ENCODE measurements at regions not wholly inside any gene's neighbourhood (a gene's known extent, or its start where the extent isn't known, plus 50 kb on each side); places are given as distances from the start of the nearest gene placed in this dataset.

DNA sequence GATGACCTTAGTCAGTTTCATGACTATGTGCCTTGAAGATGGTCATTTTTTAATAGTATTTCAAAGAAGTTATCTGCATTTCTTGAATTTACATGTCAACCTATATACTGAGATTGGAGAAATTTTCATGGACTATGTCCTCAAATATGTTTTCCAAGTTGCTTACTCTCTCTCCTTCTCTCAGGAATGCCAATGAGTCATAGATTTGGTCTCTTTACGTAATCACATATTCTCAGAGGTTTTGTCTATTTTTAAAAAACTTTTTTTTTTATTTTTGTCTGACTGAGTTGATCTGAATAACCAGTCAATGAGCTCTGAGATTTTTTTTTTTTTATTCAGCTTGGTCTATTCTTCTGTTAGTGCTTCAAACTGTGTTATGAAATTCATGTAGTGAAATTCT lies 374.7 kb upstream of the GRIN3A start:
- Histone ChIP-seq H3K4me3 (ENCODE audit: low read depth, low read length) (no peak overlapping the region), H3K27me3 (ENCODE audit: control insufficient read depth, insufficient read depth, low read length) (no peaks in the 10 kb centered on the region), H3K36me3 (ENCODE audit: control insufficient read depth, insufficient read depth, low read length) (no peaks in the 10 kb centered on the region)
- FAIRE-seq = no peak
- no peak for DNase-seq (ENCODE audit: low read depth)
- TF ChIP-seq, protein P1, sequence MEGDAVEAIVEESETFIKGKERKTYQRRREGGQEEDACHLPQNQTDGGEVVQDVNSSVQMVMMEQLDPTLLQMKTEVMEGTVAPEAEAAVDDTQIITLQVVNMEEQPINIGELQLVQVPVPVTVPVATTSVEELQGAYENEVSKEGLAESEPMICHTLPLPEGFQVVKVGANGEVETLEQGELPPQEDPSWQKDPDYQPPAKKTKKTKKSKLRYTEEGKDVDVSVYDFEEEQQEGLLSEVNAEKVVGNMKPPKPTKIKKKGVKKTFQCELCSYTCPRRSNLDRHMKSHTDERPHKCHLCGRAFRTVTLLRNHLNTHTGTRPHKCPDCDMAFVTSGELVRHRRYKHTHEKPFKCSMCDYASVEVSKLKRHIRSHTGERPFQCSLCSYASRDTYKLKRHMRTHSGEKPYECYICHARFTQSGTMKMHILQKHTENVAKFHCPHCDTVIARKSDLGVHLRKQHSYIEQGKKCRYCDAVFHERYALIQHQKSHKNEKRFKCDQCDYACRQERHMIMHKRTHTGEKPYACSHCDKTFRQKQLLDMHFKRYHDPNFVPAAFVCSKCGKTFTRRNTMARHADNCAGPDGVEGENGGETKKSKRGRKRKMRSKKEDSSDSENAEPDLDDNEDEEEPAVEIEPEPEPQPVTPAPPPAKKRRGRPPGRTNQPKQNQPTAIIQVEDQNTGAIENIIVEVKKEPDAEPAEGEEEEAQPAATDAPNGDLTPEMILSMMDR (IDR thresholded peaks at IDR 0.05; ENCODE audit: insufficient read depth, low read length, severe bottlenecking) = no peak

DNA sequence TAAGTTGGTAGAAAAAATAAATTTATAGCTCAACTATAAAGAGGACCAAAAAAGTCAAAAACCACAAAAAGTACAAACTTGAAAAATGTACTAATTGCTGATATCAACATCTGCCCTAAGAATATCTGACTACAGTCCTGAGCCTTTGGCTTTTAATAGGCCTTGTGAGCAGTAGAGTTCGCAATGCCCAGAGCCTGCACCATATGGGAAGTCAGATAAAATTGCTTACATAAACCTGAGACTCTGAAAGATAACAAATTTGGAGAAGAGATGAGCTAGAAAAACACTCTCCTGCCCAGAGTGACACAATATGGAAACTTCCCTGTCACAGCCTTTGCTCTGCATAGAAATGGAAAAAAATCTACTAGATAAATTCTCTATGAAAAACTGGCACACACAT lies 368.0 kb upstream of the GRIN3A start:
- H3K4me3 ChIP-seq (ENCODE audit: low read depth, low read length) = no peak overlapping the region
- H3K36me3 ChIP-seq (ENCODE audit: control insufficient read depth, insufficient read depth, low read length) = no peaks in the 10 kb centered on the region
- DNase-seq (ENCODE audit: low read depth) (no peak), FAIRE-seq (no peak)
- H3K27me3 ChIP-seq (ENCODE audit: control insufficient read depth, insufficient read depth, low read length) = no peaks in the 10 kb centered on the region
- TF ChIP-seq, protein P1 (IDR thresholded peaks at IDR 0.05; ENCODE audit: insufficient read depth, low read length, severe bottlenecking) = no peak

DNA sequence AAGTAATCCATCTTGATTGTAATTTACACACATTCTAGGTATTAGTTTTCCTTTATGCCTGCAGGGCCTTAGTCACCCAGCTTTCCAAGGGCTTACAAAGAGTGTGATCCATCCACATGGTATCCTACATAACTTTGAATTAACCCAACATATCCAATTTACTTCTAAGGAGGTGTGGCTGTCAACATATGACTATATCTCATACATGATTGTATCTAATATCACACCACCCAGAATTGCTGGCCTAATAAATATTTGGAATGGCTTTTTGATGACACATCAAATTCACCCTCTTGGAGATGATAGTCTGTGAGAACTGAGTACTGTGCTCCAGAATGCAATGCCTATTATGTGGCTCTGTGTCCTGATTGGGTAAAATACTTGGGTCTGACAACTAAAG lies 363.3 kb upstream of the GRIN3A start:
- no peak overlapping the region for H3K4me3 ChIP-seq (ENCODE audit: low read depth, low read length)
- DNase-seq (ENCODE audit: low read depth) (peak; percentile 65), FAIRE-seq (no peak)
- no peaks in the 10 kb centered on the region for H3K27me3 ChIP-seq (ENCODE audit: control insufficient read depth, insufficient read depth, low read length)
- TF ChIP-seq, protein P1 (IDR thresholded peaks at IDR 0.05; ENCODE audit: insufficient read depth, low read length, severe bottlenecking) = no peak
- no peaks in the 10 kb centered on the region for H3K36me3 ChIP-seq (ENCODE audit: control insufficient read depth, insufficient read depth, low read length)

DNA sequence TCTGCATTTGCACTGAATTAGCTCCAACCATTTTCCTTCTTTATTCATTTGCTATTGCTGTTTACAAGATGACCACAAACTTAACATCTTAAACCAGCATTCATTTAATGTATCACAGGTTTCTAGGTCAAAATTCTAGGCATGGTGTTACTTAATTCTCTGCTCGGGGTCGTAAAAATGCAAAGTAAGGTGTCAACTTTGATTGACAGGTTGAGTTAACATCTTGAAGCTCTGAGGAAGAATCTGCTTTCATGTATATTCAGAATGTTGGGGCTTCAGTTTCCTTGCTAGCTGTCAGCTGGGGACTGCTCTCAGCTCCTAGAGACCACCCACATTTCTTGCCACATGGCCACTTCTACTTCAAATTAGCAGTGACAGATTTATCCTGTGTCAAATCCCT lies 348.7 kb upstream of the GRIN3A start:
- TF ChIP-seq, protein P1 (IDR thresholded peaks at IDR 0.05; ENCODE audit: insufficient read depth, low read length, severe bottlenecking) = no peak
- no peaks in the 10 kb centered on the region for H3K27me3 ChIP-seq (ENCODE audit: control insufficient read depth, insufficient read depth, low read length)
- FAIRE-seq = no peak

DNA sequence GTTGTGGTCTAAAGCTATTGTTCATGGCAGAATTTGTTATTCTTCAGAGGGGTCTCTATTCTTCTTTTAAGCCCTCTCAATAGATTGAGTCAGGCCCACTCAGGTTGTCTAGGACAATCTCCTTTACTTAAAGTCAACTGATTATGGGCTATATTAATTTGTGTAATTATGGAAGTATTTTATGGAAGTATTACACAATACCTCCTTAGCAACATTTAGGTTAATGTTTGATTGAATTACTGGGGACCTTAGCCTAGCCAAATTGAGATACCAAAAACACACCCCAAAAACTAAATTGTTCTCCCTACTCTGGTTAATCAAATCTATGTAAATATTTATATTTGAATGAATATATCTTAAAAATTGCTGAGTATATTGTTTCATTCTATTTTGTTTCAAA lies 347.1 kb upstream of the GRIN3A start:
- no peak for FAIRE-seq
- Histone ChIP-seq H3K27me3 (ENCODE audit: control insufficient read depth, insufficient read depth, low read length) (no peaks in the 10 kb centered on the region), H3K36me3 (ENCODE audit: control insufficient read depth, insufficient read depth, low read length) (no peaks in the 10 kb centered on the region), H3K4me3 (ENCODE audit: low read depth, low read length) (no peak overlapping the region)
- TF ChIP-seq, protein P1 (IDR thresholded peaks at IDR 0.05; ENCODE audit: insufficient read depth, low read length, severe bottlenecking) = no peak
- no peak for DNase-seq (ENCODE audit: low read depth)

More for the DNA sequence above, 348.7 kb upstream of the GRIN3A start:
- Histone ChIP-seq H3K4me3 (ENCODE audit: low read depth, low read length) (no peak overlapping the region), H3K36me3 (ENCODE audit: control insufficient read depth, insufficient read depth, low read length) (no peaks in the 10 kb centered on the region)
- no peak for DNase-seq (ENCODE audit: low read depth)

DNA sequence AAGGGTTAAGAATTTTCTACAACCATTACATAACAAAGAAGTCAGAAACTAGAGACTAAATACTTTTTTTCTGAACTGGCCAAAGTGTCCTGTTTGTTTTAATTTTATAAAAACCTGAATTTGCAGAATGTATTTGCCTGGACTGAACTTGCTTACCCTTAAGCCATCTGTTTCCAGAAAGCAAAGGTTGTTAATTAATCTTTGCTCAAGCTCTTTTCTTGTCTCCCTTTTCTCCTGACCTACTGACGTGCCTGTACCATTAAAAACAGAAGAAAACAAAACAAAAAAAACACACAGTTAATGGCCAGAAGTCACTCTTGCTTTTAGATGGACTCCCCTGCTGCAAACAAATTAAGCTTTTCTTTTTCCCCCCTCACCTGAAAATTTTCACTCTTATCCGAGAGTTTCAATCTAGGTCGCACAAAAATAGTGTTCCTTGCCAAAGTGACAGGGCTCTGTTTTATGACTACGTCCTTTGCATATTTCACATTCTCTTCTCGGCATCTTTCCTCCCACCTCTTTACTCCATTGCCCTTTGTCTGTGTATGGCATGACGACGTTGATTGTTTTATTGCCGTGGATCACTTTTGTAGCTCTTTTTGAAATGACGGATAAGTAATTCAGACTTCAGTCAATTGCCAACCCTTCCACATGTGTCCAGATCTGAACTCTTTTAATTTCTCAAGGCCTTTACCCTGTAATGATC lies 333.8 kb upstream of the GRIN3A start:
- DNase-seq (ENCODE audit: low read depth) (no peak), FAIRE-seq (no peak)
- Histone ChIP-seq H3K27me3 (ENCODE audit: control insufficient read depth, insufficient read depth, low read length) (no peaks in the 10 kb centered on the region), H3K4me3 (ENCODE audit: low read depth, low read length) (no peak overlapping the region), H3K36me3 (ENCODE audit: control insufficient read depth, insufficient read depth, low read length) (no peaks in the 10 kb centered on the region)
- TF ChIP-seq, protein P1 (IDR thresholded peaks at IDR 0.05; ENCODE audit: insufficient read depth, low read length, severe bottlenecking) = no peak
